Endothelial cell of hepatic sinusoid (primary cell): ENCODE measurements at regions not wholly inside any gene's neighbourhood (a gene's known extent, or its start where the extent isn't known, plus 50 kb on each side); places are given as distances from the start of the nearest gene placed in this dataset.
"Not testable (repeated sequence)": the region's sequence is repeated elsewhere in the genome, so short reads cannot be mapped to it uniquely, and the experiment has no call there.

Source experiments
- in situ Hi-C: cut with HindIII; loops from 2 replicates; pipeline ENCODE4 v1.10.0; 2017; ENCODE audit warnings: low sequenced_read_pairs

DNA sequence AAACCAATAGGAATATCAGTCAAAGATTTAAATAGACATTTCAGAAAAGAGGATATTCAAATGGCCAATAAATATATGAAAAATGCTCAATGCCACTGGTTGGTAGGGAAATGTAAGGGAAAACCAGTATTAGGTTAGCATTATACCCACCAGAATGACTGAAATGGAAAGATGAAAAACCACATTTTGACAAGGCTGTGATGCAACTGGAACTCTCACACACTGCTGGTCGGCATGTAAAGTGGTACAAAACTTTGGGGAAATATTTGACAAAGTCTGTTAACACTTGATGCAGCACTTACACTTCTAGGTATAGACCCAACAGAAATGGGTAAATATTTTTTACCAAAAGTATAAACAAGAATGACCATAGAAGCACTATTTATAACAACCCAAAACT is 163.2 kb upstream of the C14orf180 start:
- in situ Hi-C loops = no loop called here

- in situ Hi-C loops = no loop called here
Measured at GRCh38 chr14:104419865-104420505, 159.6 kb upstream of the C14orf180 start.

DNA sequence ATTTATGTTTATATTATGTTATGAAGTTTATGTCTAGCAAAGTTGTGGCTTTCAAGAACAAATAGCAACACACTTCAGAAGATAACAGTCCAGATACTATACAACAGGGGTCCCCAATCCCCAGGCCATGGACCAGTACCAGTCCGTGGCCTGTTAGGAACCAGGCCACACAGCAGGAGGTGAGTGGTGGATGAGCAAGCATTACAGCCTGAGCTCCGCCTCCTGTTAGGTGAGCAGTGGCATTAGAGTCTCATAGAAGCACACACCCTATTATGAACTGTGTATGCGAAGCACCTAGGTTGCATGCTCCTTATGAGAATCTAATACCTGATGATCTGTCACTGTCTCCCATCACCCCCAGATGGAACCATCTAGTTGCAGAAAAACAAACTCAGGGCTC is 159.0 kb upstream of the C14orf180 start:
- in situ Hi-C loops = not testable (repeated sequence)

DNA sequence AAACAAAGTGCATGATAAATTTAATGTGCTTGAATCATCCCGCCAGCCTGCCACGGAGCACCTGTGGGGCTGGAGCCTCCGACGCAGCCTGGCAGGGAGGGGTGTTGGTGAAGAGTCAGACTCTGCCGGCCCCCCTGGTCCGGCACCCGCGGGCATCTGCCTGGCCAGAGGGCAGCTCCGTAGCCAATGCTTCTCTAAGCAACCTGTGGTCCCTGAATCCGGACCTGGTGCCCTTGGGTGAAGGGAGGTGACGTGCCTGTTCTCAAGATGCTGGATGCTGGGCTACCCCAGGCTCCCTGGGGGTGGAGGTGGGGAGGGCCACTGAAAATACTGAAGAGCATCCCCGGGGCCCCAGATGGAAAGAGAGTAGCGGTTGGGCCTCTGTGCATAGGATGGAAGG is 158.6 kb upstream of the C14orf180 start:
- in situ Hi-C loops = no loop called here

GRCh38 chr14:104421401-104421821 is 158.2 kb upstream of the C14orf180 start:
- in situ Hi-C loops = no loop called here

- in situ Hi-C loops = no loop called here
Measured at GRCh38 chr14:104421892-104422828, 157.4 kb upstream of the C14orf180 start.

DNA sequence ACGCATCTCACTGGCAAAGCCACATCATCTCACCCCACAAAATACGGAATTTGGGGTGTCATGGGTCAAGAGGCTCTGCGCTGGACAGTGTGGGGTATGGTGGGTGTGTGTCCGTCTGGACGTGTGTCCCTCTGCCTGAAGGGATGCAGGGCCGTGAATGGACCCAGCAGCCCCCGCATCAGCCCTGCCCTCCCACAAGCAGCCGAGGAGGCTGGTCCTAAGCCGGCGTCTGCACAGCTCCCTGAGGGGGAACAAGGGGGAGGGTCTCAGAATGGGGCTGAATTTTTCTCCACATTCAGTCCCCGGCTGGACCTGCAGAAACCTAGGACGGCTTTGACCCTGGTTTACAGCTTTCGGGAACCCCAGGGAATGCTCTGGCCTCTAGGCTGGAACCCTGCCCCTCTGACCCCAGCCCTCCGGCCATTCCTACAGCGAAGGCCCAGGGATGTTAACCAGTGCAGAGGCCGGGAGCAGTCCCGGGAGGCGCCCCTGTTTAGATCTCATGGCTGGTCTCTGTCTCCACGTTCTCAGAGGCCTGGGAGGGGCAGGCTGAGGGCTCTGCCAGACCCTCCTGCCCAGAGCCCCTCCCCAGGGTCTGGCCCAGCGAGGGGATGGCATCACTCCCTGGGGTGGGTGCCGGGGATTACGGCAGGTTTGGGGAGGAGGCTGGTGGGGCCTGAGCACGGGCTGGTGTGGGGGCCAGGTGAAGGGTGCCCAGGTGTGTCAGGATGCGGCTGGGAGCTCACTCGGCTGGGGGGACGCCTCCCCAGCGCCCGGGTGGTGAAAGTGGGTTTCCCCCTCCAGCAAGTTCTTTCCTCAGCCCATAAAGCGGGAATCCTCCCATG is 156.5 kb upstream of the C14orf180 start:
- in situ Hi-C loops = no loop called here

GRCh38 chr14:104423701-104424405 is 155.7 kb upstream of the C14orf180 start:
- in situ Hi-C loops = no loop called here

DNA sequence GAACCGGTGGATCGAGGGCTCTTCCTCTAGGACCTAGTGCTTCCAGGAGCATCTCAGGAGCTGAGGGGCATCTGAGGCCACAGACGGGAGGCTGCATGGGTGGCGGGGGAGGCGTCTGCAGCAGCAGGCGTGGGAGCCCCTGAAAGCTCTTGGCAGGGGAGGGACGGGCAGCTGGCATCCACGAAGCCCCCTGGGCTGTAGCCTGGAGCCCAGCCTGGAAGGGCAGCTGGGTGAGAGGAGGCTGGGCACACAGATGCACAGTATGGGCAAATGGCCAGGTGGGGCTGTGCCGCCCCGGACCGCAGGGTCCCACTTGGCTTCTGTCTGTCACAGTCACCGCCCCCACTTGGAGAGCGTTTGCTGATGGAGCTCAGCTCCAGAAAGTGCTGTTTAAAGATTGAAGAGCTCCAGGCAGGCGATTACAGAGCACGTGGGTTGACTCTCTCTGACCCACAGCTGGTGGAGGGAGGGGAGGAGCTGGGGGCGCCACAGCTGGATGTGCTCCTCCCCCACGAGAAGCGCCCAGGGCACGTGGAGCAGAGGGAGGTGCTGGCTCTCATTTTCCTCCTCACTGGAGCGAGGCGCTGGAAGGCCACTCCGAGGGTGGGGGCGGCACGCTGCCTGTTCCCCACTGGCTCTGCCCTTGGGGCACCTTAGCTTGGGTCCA is 155.0 kb upstream of the C14orf180 start:
- in situ Hi-C loops = no loop called here

DNA sequence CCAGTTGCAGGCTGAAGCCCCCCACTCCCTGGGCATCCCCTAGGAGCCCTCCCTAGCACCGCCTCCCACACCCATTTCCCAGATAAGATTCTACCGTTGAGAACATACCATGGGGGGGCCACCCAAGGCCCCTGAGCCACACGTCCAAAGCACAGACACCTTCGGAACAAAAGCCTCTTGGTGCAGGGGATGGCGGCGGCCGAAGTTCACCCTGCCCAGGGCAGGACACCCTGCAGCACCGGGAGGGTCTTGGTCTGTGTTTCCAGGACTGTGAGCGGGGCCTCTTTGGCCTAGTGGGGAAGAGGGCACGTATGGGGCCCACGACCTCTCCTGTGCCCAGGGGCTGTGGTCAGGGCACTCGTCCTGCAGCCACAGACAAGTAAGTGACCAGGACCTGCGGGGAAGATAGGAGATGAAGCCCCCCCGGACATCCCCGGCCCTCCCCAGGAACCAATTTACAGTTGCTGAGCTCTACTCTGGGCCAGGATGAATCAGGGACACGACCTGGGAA is 154.3 kb upstream of the C14orf180 start:
- in situ Hi-C loops = no loop called here

GRCh38 chr14:104425763-104426646 is 153.6 kb upstream of the C14orf180 start:
- in situ Hi-C loops = no loop called here

DNA sequence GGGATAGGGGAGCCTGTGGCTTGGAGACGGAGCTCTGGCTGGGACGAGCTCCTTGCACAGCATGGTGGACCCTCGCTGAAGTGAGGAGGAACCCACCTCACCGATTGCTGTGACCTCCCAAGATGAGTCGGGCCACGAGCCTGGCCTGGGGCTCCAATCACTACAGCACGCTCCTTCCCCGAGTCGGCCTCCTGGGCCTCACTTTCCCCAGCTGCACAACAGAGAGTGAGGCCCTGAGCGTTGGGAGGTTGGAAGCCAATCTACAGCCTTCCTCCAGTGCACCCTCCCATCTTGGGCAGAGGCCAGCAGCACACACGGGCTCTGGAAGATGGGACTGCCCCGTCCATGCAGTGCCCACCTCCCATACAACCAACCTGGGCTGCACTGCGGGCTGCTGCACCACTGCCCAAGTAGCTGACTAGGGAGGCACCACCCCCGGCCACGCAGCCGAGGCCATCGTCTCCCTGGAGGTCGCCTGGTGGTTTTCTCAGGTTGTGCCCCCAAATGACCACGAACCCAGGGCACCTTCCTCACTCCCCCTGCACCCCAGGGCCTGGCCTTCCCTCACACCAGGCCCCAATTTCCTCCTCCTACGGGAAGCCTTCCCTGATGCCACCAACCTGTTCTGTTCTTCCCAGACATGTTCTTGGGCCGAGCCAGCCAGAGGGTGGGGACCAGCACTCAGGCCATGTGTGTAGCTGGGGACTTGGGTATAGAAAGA is 152.3 kb upstream of the C14orf180 start:
- in situ Hi-C loops = no loop called here

GRCh38 chr14:104428333-104428851 is 151.2 kb upstream of the C14orf180 start:
- in situ Hi-C loops = no loop called here

- in situ Hi-C loops = no loop called here
Measured at GRCh38 chr14:104428860-104429259, 150.7 kb upstream of the C14orf180 start.

GRCh38 chr14:104429291-104429861 is 150.2 kb upstream of the C14orf180 start:
- in situ Hi-C loops = no loop called here

DNA sequence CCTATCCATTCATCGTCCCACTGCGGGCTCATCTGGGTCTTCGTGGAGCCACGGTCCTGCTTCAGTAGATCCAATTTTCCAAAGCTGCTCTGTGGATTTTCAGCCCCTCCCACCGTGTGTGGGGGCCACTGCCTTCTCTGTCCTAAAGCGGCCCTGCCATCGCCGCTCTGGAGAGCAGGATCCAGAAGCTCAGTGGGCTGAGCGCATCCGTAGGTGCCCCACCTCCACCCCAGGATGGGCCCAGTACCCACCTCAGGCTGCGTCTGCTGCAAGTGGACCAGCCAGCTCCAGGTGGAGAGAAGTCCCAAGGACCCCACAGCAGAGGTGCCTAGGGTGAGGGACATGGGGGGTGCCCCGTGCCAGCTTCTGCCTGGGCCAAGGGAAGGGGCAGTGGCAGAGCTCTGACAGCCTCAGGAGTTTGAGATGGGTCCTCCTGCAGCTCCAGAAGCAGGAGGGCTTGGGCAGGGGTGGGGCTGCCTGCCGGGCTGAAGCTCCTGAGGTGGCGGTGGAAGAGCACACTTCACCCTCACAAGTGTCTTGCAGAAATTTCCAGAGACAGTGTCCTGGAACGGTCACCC is 148.1 kb upstream of the C14orf180 start:
- in situ Hi-C loops = no loop called here

- in situ Hi-C loops = no loop called here
Measured at GRCh38 chr14:104431929-104432541, 147.5 kb upstream of the C14orf180 start.
